ENCODE measurements at regions not wholly inside any gene's neighbourhood (a gene's known extent, or its start where the extent isn't known, plus 50 kb on each side); places are given as distances from the start of the nearest gene placed in this dataset.

DNA sequence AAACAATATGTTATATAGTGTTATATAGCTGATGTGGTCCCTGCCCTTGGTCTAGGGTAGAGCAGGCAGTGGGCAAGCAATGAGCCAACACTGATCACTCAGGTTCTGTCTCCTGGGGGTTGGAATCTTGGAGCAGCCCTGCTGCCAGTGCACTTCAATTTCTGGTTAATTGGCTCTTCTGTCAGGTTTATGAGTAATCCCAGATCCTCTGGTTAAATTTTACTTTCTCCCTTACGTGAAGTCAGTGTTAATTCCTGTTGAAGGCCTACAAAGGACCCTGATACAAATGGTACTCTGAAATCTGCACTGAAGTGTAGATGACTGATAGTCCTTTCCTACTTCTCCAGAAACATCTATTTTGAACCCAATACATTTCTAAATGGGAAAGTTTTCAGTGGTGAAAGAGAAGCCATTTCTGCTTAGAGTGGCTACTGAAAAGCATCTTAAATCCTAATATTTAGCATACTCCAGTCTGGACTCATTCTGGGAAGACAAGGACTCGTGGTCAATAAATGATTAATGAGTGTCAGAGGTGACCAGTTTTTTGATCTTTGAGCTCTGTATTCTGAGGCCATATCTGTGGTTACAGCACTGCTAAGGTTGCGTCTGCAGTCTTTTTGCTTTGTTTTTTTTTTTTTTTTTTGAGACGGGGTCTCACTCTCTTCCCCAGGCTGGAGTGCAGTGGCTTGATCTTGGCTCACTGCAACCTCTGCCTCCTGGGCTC lies 442.4 kb downstream of the KIF4B start:
- no peak for FAIRE-seq
- H3K36me3 ChIP-seq (ENCODE audit: control insufficient read depth in 2 of 4, insufficient read depth in 4 of 4, low read length in 3 of 4) = no peaks in the 10 kb centered on the region
- H3K23me2 ChIP-seq (ENCODE audit: low read depth, low read length) = no peaks in the 10 kb centered on the region; the same call in 1 of the 2 replicates
- no peak overlapping the region for H3K14ac ChIP-seq (ENCODE audit: insufficient read length)
- POLR2A ChIA-PET (ENCODE audit: partially characterized antibody) = no interaction called here
- no peak overlapping the region for H3K4me2 ChIP-seq (ENCODE audit: insufficient read depth in 1 of 2, low read depth in 2 of 2, low read length in 2 of 2)
- TF ChIP-seq USF2 (IDR thresholded peaks at IDR 0.05; ENCODE audit: low read length) = no peak
- H2BK120ac ChIP-seq (replicated peaks; ENCODE audit: low read depth, low read length) = no peak overlapping the region
- CTCF ChIA-PET (ENCODE audit: partially characterized antibody) = no interaction called here
- H3K79me2 ChIP-seq (ENCODE audit: control insufficient read depth in 1 of 2, insufficient read depth in 2 of 2, low read length in 2 of 2) = no peaks in the 10 kb centered on the region
- H4K5ac ChIP-seq (ENCODE audit: insufficient read length, low read depth, low read length) = no peak overlapping the region
- H4K20me1 ChIP-seq (replicated peaks in 1 of 2; ENCODE audit: control insufficient read depth in 1 of 2, insufficient read depth in 2 of 2, low read length in 2 of 2) = no peaks in the 10 kb centered on the region
- H2BK20ac ChIP-seq (ENCODE audit: low read length) = no peak overlapping the region
- H4K8ac ChIP-seq (ENCODE audit: extremely low read depth, insufficient read depth, low read length) = no peak overlapping the region
- H2AK5ac ChIP-seq (ENCODE audit: low read depth, low read length) = no peak overlapping the region
- H3K79me1 ChIP-seq (ENCODE audit: low read depth, low read length) = no peaks in the 10 kb centered on the region
- DNase-seq (ENCODE audit: low read depth in 1 of 2, low spot score in 2 of 2) = no peak
- H2AFZ ChIP-seq (ENCODE audit: low read length) = no peak overlapping the region
- H2BK12ac ChIP-seq (ENCODE audit: low read depth, low read length) = no peak overlapping the region
- H2BK5ac ChIP-seq (ENCODE audit: low read depth, low read length) = no peak overlapping the region
- no peaks in the 10 kb centered on the region for H3K4me1 ChIP-seq (replicated peaks in 1 of 4; ENCODE audit: control insufficient read depth in 3 of 4, insufficient read depth in 4 of 4, low read length in 3 of 4)
- H3K4ac ChIP-seq (replicated peaks; ENCODE audit: insufficient read length, low read depth, low read length) = no peak overlapping the region
- no peak overlapping the region for H3K56ac ChIP-seq (replicated peaks; ENCODE audit: insufficient read length, low read depth, low read length)
- no peaks in the 10 kb centered on the region for H3K9me3 ChIP-seq (ENCODE audit: insufficient read depth in 2 of 2, low read depth in 1 of 2, low read length in 1 of 2)
- H3K27me3 ChIP-seq (replicated peaks in 1 of 4; ENCODE audit: control insufficient read depth in 3 of 4, extremely low read depth in 1 of 4, insufficient read depth in 3 of 4, low read length in 3 of 4) = no peaks in the 10 kb centered on the region
- no peak overlapping the region for H3K27ac ChIP-seq (ENCODE audit: low read depth, low read length)
- H3K9ac ChIP-seq (replicated peaks in 1 of 4; ENCODE audit: extremely low read depth in 1 of 4, low read depth in 3 of 4, low read length in 3 of 4) = no peak overlapping the region
- no peak overlapping the region for H2BK15ac ChIP-seq (ENCODE audit: low read length)
- H4K91ac ChIP-seq (replicated peaks; ENCODE audit: insufficient read length, low read length) = no peak overlapping the region
- H3K4me3 ChIP-seq (ENCODE audit: extremely low read depth in 1 of 4, insufficient read depth in 2 of 4, low read depth in 3 of 4, low read length in 4 of 4) = no peak overlapping the region
- H3K23ac ChIP-seq (ENCODE audit: insufficient read length) = no peak overlapping the region
- WGBS, 2 experiments (ENCODE audit: extremely low coverage in 1 of 2, insufficient coverage in 1 of 2, insufficient read length in 1 of 2, insufficient replicate concordance in 2 of 2, low coverage in 1 of 2, low lambda C conversion rate in 2 of 2, missing lambda C conversion rate in 1 of 2) = 88% methylated on average over 3 of the region's 4 CpGs; no CpG with 5 or more reads in 1 of the 2 experiments
- H3K18ac ChIP-seq (ENCODE audit: extremely low read depth, low read length) = no peak overlapping the region

Data from H1 (cell line).